ENCODE measurements at regions not wholly inside any gene's neighbourhood (a gene's known extent, or its start where the extent isn't known, plus 50 kb on each side); places are given as distances from the start of the nearest gene placed in this dataset.

- ChIA-PET POLR2A (ENCODE audit: low non-redundant PET) (no interaction called here), CTCF (no interaction called here)
- BruUV-seq (replicated peaks): no TSS peak
- Histone ChIP-seq H3K27ac (ENCODE audit: low read depth, low read length, poor library complexity, severe bottlenecking) (no peak overlapping the region), H3K4me3 (ENCODE audit: low read depth, low read length, poor library complexity, severe bottlenecking) (no peak overlapping the region), H3K9me3 (ENCODE audit: low read depth, low read length, poor library complexity, severe bottlenecking) (peaks cover 17% of the 10 kb centered on the region), H3K4me1 (ENCODE audit: insufficient read depth, low read length, poor library complexity, severe bottlenecking) (no peaks in the 10 kb centered on the region), H3K27me3 (replicated peaks; ENCODE audit: insufficient read depth, low read depth, low read length, poor library complexity) (no peaks in the 10 kb centered on the region), H3K36me3 (ENCODE audit: insufficient read depth, low read length, poor library complexity, severe bottlenecking) (no peaks in the 10 kb centered on the region)
- TF ChIP-seq EZH2 (IDR thresholded peaks at IDR 0.05; ENCODE audit: borderline replicate concordance, low read depth, low read length, poor library complexity, severe bottlenecking) (no peak), CTCF (conservative IDR thresholded peaks at IDR 0.05; ENCODE audit: low read depth, low read length) (no peak)
- intact Hi-C loops (cut with micrococcal nuclease; ENCODE audit: unreplicated experiment): no loop called here
- no peak for DNase-seq (ENCODE audit: low spot score)
Measured at GRCh38 chr2:103459283-103459682, 697.5 kb downstream of the TMEM182 start.

- Histone ChIP-seq H3K4me1 (ENCODE audit: insufficient read depth, low read length, poor library complexity, severe bottlenecking) (no peaks in the 10 kb centered on the region), H3K36me3 (ENCODE audit: insufficient read depth, low read length, poor library complexity, severe bottlenecking) (no peaks in the 10 kb centered on the region), H3K27ac (ENCODE audit: low read depth, low read length, poor library complexity, severe bottlenecking) (no peak overlapping the region), H3K4me3 (ENCODE audit: low read depth, low read length, poor library complexity, severe bottlenecking) (no peak overlapping the region), H3K27me3 (replicated peaks; ENCODE audit: insufficient read depth, low read depth, low read length, poor library complexity) (no peaks in the 10 kb centered on the region), H3K9me3 (ENCODE audit: low read depth, low read length, poor library complexity, severe bottlenecking) (peaks cover 21% of the 10 kb centered on the region)
- ChIA-PET CTCF (no interaction called here), POLR2A (ENCODE audit: low non-redundant PET) (no interaction called here)
- no TSS peak for BruUV-seq (replicated peaks)
- no peak for DNase-seq (ENCODE audit: low spot score)
- intact Hi-C loops (cut with micrococcal nuclease; ENCODE audit: unreplicated experiment): no loop called here
- TF ChIP-seq EZH2 (IDR thresholded peaks at IDR 0.05; ENCODE audit: borderline replicate concordance, low read depth, low read length, poor library complexity, severe bottlenecking): no peak
- no peak for TF ChIP-seq CTCF (conservative IDR thresholded peaks at IDR 0.05; ENCODE audit: low read depth, low read length)
Measured at GRCh38 chr2:103462101-103462500, 700.3 kb downstream of the TMEM182 start.

GRCh38 chr2:103462712-103463111 lies 700.9 kb downstream of the TMEM182 start:
- CTCF ChIA-PET: no interaction called here
- no peak for TF ChIP-seq EZH2 (IDR thresholded peaks at IDR 0.05; ENCODE audit: borderline replicate concordance, low read depth, low read length, poor library complexity, severe bottlenecking)
- no peak for TF ChIP-seq CTCF (conservative IDR thresholded peaks at IDR 0.05; ENCODE audit: low read depth, low read length)
- intact Hi-C loops (cut with micrococcal nuclease; ENCODE audit: unreplicated experiment): no loop called here
- POLR2A ChIA-PET (ENCODE audit: low non-redundant PET): no interaction called here
- Histone ChIP-seq H3K4me1 (ENCODE audit: insufficient read depth, low read length, poor library complexity, severe bottlenecking) (no peaks in the 10 kb centered on the region), H3K27ac (ENCODE audit: low read depth, low read length, poor library complexity, severe bottlenecking) (no peak overlapping the region), H3K4me3 (ENCODE audit: low read depth, low read length, poor library complexity, severe bottlenecking) (no peak overlapping the region), H3K36me3 (ENCODE audit: insufficient read depth, low read length, poor library complexity, severe bottlenecking) (no peaks in the 10 kb centered on the region), H3K9me3 (ENCODE audit: low read depth, low read length, poor library complexity, severe bottlenecking) (peaks cover 21% of the 10 kb centered on the region), H3K27me3 (replicated peaks; ENCODE audit: insufficient read depth, low read depth, low read length, poor library complexity) (no peaks in the 10 kb centered on the region)
- DNase-seq (ENCODE audit: low spot score): no peak
- BruUV-seq (replicated peaks): no TSS peak
